PC-3 (cell line): ENCODE measurements at regions not wholly inside any gene's neighbourhood (a gene's known extent, or its start where the extent isn't known, plus 50 kb on each side); places are given as distances from the start of the nearest gene placed in this dataset.

Experiments
- EZH2 ChIP-seq: fragments of 300-600 bp; sonication (generic); IDR thresholded peaks from one replicate; pipeline ENCODE4 v1.6.1; 2017; ENCODE audit warnings: antibody characterized with exemption, mild to moderate bottlenecking, low read length; ENCODE audit not compliant: unreplicated experiment
- EZH2phosphoT487 ChIP-seq: fragments of 300-600 bp; sonication (generic); IDR thresholded peaks from 2 replicates; pipeline ENCODE4 v1.6.1; 2018; ENCODE audit warnings: mild to moderate bottlenecking, antibody characterized with exemption, low read length, borderline replicate concordance
- TF ChIP-seq, protein P1 (sequence below): fragments of 300-600 bp; sonication (generic); conservative IDR thresholded peaks from 2 replicates; pipeline ENCODE4 v1.5.1; 2017; ENCODE audit warnings: antibody characterized with exemption, low read depth, mild to moderate bottlenecking, low read length

- TF ChIP-seq, protein P1, sequence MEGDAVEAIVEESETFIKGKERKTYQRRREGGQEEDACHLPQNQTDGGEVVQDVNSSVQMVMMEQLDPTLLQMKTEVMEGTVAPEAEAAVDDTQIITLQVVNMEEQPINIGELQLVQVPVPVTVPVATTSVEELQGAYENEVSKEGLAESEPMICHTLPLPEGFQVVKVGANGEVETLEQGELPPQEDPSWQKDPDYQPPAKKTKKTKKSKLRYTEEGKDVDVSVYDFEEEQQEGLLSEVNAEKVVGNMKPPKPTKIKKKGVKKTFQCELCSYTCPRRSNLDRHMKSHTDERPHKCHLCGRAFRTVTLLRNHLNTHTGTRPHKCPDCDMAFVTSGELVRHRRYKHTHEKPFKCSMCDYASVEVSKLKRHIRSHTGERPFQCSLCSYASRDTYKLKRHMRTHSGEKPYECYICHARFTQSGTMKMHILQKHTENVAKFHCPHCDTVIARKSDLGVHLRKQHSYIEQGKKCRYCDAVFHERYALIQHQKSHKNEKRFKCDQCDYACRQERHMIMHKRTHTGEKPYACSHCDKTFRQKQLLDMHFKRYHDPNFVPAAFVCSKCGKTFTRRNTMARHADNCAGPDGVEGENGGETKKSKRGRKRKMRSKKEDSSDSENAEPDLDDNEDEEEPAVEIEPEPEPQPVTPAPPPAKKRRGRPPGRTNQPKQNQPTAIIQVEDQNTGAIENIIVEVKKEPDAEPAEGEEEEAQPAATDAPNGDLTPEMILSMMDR = no peak
- no peak for TF ChIP-seq EZH2phosphoT487
- TF ChIP-seq EZH2 = no peak
These were observed 115.9 kb downstream of the RFC3 start for GRCh38 chr13:33933810-33934209.
